ENCODE measurements at regions not wholly inside any gene's neighbourhood (a gene's known extent, or its start where the extent isn't known, plus 50 kb on each side); places are given as distances from the start of the nearest gene placed in this dataset.

GRCh38 chr20:6956056-6956455 lies 188.6 kb downstream of the BMP2 start:
- DNase-seq: no peak
- no peak overlapping the region for H3K27ac ChIP-seq

DNA sequence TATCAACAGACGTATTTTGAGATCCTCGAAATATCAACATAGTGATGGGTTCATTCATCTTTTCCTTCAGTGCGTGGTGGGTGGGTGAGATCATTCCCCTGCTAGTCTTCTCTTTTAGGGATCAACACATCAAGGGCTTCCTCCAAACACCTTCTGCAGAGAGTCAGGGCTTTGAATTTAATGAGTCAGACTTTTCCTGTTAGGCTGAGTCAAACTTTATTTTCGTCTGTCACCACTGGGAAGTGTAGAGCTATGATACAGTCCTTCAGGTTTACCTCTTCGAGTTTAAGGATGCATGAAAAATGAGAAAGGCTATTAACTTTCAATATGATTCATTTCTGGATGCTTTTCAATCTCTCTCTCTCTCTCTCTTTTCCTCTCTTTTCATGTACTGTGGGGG lies 189.1 kb downstream of the BMP2 start:
- H3K9me3 ChIP-seq (replicated peaks): no peaks in the 10 kb centered on the region
- DNase-seq: no peak
- no peak overlapping the region for H3K4me3 ChIP-seq
- no peaks in the 10 kb centered on the region for H3K4me1 ChIP-seq
- no peak overlapping the region for H3K27ac ChIP-seq
- no peaks in the 10 kb centered on the region for H3K27me3 ChIP-seq
- H3K36me3 ChIP-seq: no peaks in the 10 kb centered on the region

More at GRCh38 chr20:6956056-6956455, 188.6 kb downstream of the BMP2 start:
- Histone ChIP-seq H3K27me3 (no peaks in the 10 kb centered on the region), H3K9me3 (replicated peaks) (no peaks in the 10 kb centered on the region), H3K4me1 (no peaks in the 10 kb centered on the region), H3K36me3 (no peaks in the 10 kb centered on the region), H3K4me3 (no peak overlapping the region)

DNA sequence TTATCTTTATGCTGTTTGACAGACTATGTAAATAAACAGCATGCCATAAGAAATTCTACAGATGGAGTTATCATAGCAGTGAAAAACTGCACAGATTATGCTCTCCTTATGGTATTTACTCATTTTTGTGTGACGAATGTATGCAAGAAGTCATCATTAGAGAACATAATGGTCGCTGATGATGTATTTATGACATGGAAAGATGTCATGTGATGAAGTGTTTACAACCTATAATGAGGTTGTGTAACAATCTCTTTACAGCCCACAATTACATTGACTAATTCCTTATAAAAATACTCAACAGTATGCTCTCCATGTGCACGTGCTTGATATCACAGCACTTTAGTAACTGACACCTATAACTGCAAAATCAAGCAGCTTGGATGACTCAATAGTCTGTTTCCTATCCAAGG lies 192.4 kb downstream of the BMP2 start:
- no peak for DNase-seq
- Histone ChIP-seq H3K27me3 (no peaks in the 10 kb centered on the region), H3K9me3 (replicated peaks) (no peaks in the 10 kb centered on the region), H3K27ac (no peak overlapping the region), H3K36me3 (no peaks in the 10 kb centered on the region), H3K4me1 (no peaks in the 10 kb centered on the region), H3K4me3 (no peak overlapping the region)

DNA sequence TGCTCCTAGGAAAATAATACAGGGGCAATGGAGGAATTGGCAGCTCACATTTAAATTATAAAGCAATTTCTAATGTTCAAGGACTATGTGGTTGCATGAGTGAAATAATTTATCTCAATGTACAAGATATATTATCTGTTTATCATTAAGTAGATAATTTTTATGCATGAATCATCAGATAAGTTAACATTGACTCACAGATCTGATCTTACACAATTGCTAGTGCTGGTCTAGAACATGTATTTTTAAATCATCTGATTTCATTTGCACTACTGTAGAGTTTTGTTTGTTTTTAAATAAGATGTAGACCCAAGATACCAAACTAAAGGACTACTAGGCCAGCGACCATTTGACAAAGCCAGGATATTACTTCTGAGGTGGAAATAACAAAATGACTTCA lies 199.2 kb downstream of the BMP2 start:
- H3K27ac ChIP-seq: no peak overlapping the region
- no peaks in the 10 kb centered on the region for H3K4me1 ChIP-seq
- H3K27me3 ChIP-seq: no peaks in the 10 kb centered on the region

GRCh38 chr20:6974838-6975237 lies 207.4 kb downstream of the BMP2 start:
- no peak overlapping the region for H3K27ac ChIP-seq
- H3K36me3 ChIP-seq: no peaks in the 10 kb centered on the region
- H3K4me1 ChIP-seq: no peaks in the 10 kb centered on the region
- DNase-seq: no peak
- H3K9me3 ChIP-seq (replicated peaks): no peaks in the 10 kb centered on the region
- H3K4me3 ChIP-seq: no peak overlapping the region
- no peaks in the 10 kb centered on the region for H3K27me3 ChIP-seq

More for the DNA sequence above, 199.2 kb downstream of the BMP2 start:
- H3K4me3 ChIP-seq: no peak overlapping the region
- H3K9me3 ChIP-seq (replicated peaks): no peaks in the 10 kb centered on the region
- H3K36me3 ChIP-seq: no peaks in the 10 kb centered on the region
- DNase-seq: no peak

GRCh38 chr20:6975311-6975710 lies 207.8 kb downstream of the BMP2 start:
- DNase-seq: no peak
- no peak overlapping the region for H3K27ac ChIP-seq
- H3K36me3 ChIP-seq: no peaks in the 10 kb centered on the region
- no peak overlapping the region for H3K4me3 ChIP-seq
- no peaks in the 10 kb centered on the region for H3K4me1 ChIP-seq
- no peaks in the 10 kb centered on the region for H3K9me3 ChIP-seq (replicated peaks)
- H3K27me3 ChIP-seq: no peaks in the 10 kb centered on the region

DNA sequence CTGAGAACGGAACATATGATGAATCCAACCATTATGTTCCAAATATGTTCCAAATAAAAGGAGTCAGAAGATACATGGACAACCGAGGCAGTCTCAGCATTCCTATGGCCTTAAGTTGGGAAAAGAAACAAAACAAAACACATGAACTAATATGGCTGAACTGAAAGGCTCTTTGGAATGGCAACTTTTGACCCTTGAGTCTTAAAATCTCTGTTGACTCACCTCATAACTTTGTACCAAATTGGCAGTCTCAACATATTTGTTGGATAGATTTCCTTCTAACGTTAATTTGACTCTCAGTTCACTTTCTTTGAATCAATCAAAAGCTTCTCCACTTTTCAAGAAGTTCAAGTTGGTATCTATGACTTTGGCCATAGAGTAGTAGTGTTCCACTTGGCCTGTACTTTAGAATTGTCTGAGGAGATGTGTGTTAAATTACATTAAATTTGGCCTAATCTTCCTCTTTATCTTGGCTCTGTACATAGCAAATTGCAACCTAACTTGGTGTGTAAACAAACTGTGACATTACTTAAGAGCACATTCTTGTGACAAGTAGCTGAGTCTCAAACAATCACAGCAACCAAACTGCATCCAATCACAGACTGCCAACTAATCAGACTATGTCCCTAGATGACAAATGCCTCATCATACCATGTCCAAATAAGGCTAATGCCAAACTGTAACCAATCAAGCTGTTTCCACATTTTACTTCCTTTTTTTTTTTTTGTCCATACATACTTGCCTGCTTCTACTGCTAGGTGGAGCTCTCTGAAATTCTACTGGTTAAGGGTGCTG lies 208.8 kb downstream of the BMP2 start:
- DNase-seq: no peak
- H3K27me3 ChIP-seq: no peaks in the 10 kb centered on the region
- H3K27ac ChIP-seq: no peak overlapping the region
- no peaks in the 10 kb centered on the region for H3K36me3 ChIP-seq
- no peaks in the 10 kb centered on the region for H3K4me1 ChIP-seq
- no peak overlapping the region for H3K4me3 ChIP-seq
- no peaks in the 10 kb centered on the region for H3K9me3 ChIP-seq (replicated peaks)

DNA sequence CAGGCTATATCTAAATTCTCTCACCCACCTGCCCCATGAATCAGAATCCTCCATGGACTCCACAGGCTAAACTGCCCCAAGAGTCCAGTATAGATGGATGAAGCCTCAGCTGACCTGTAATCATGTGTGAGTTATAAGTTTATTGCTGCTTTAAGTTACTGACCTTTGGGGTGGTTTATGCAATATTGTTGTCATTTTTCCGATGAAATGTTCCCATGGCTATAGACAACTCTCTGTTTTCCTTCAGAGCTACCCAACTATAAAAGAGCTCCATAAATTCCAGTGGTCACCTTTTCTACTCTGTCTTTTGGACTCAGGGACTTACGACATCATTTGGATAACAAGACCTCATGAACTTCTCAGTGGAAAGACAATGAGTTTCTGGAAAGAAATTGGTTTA lies 212.1 kb downstream of the BMP2 start:
- Histone ChIP-seq H3K4me1 (no peaks in the 10 kb centered on the region), H3K27me3 (no peaks in the 10 kb centered on the region), H3K4me3 (no peak overlapping the region), H3K9me3 (replicated peaks) (no peaks in the 10 kb centered on the region), H3K36me3 (no peaks in the 10 kb centered on the region), H3K27ac (no peak overlapping the region)
- DNase-seq: no peak

DNA sequence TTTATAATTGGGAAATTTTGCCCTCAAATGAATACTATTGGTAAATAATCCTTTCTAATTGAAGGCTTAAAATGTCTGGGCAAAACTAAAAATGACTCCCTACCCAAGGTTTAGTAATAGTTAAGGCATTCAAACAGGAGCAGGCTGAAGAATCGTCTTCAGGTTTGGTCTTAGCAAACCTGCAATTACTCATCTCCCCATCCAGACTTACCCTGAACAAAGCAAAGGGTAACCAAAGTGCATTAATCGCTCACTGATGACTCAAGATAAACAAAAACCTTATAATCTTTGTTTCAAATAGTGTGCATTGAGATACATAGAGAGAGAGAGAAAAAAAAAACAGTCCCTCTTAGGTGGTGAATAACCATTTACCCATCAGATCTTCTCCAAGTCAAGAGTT lies 225.5 kb downstream of the BMP2 start:
- H3K4me3 ChIP-seq: no peak overlapping the region
- no peaks in the 10 kb centered on the region for H3K9me3 ChIP-seq (replicated peaks)
- H3K36me3 ChIP-seq: no peaks in the 10 kb centered on the region
- no peak for DNase-seq
- H3K4me1 ChIP-seq: no peaks in the 10 kb centered on the region
- H3K27me3 ChIP-seq: no peaks in the 10 kb centered on the region
- no peak overlapping the region for H3K27ac ChIP-seq

- no peaks in the 10 kb centered on the region for H3K36me3 ChIP-seq
- H3K9me3 ChIP-seq (replicated peaks): no peaks in the 10 kb centered on the region
- no peak overlapping the region for H3K4me3 ChIP-seq
- no peaks in the 10 kb centered on the region for H3K4me1 ChIP-seq
- no peak for DNase-seq
- H3K27me3 ChIP-seq: no peaks in the 10 kb centered on the region
- no peak overlapping the region for H3K27ac ChIP-seq
Observed at GRCh38 chr20:6993511-6993910, 226.0 kb downstream of the BMP2 start.

GRCh38 chr20:6994452-6994851 lies 227.0 kb downstream of the BMP2 start:
- H3K4me3 ChIP-seq: no peak overlapping the region
- no peaks in the 10 kb centered on the region for H3K9me3 ChIP-seq (replicated peaks)
- H3K27me3 ChIP-seq: no peaks in the 10 kb centered on the region
- no peak for DNase-seq
- H3K4me1 ChIP-seq: no peaks in the 10 kb centered on the region
- H3K36me3 ChIP-seq: no peaks in the 10 kb centered on the region
- H3K27ac ChIP-seq: no peak overlapping the region

DNA sequence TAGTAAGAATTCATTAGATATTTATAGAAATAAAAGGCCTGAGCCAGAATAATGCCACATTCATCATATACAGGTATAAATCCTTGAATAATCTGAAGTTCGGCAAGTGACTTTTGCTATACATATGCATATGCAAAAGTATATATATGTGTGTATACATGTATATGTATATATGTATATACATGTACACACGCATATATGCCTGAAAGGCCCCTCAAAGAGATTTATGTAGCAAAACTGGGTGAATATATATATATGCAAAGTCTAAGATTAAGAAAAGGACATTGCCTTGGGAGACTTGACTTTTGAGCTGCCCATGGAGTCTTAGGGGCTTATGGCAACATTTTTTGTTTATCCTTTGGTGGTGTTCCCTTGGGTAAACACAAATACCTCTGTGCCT lies 231.4 kb downstream of the BMP2 start:
- no peak for DNase-seq
- Histone ChIP-seq H3K4me3 (no peak overlapping the region), H3K27ac (no peak overlapping the region), H3K4me1 (no peaks in the 10 kb centered on the region), H3K27me3 (no peaks in the 10 kb centered on the region), H3K36me3 (no peaks in the 10 kb centered on the region), H3K9me3 (replicated peaks) (no peaks in the 10 kb centered on the region)

- Histone ChIP-seq H3K36me3 (no peaks in the 10 kb centered on the region), H3K27ac (no peak overlapping the region), H3K4me3 (no peak overlapping the region), H3K4me1 (no peaks in the 10 kb centered on the region), H3K27me3 (no peaks in the 10 kb centered on the region), H3K9me3 (replicated peaks) (no peaks in the 10 kb centered on the region)
- DNase-seq: no peak
Observed at GRCh38 chr20:6999381-6999780, 231.9 kb downstream of the BMP2 start.

GRCh38 chr20:7003598-7003997 lies 236.1 kb downstream of the BMP2 start:
- Histone ChIP-seq H3K36me3 (no peaks in the 10 kb centered on the region), H3K27me3 (no peaks in the 10 kb centered on the region), H3K4me1 (no peaks in the 10 kb centered on the region), H3K27ac (no peak overlapping the region), H3K4me3 (no peak overlapping the region), H3K9me3 (replicated peaks) (no peaks in the 10 kb centered on the region)
- no peak for DNase-seq

- no peak overlapping the region for H3K4me3 ChIP-seq
- DNase-seq: no peak
- H3K27ac ChIP-seq: no peak overlapping the region
- no peaks in the 10 kb centered on the region for H3K4me1 ChIP-seq
- H3K9me3 ChIP-seq (replicated peaks): no peaks in the 10 kb centered on the region
- H3K36me3 ChIP-seq: no peaks in the 10 kb centered on the region
- H3K27me3 ChIP-seq: no peaks in the 10 kb centered on the region
Observed at GRCh38 chr20:7004801-7005200, 237.3 kb downstream of the BMP2 start.

- H3K9me3 ChIP-seq (replicated peaks): no peaks in the 10 kb centered on the region
- no peak for DNase-seq
- H3K4me3 ChIP-seq: no peak overlapping the region
- H3K27ac ChIP-seq: no peak overlapping the region
- no peaks in the 10 kb centered on the region for H3K27me3 ChIP-seq
- no peaks in the 10 kb centered on the region for H3K36me3 ChIP-seq
- H3K4me1 ChIP-seq: no peaks in the 10 kb centered on the region
Observed at GRCh38 chr20:7010527-7010926, 243.0 kb downstream of the BMP2 start.

All from SJCRH30 (cell line).